ENCODE measurements at regions not wholly inside any gene's neighbourhood (a gene's known extent, or its start where the extent isn't known, plus 50 kb on each side); places are given as distances from the start of the nearest gene placed in this dataset.
"Not testable (repeated sequence)": the region's sequence is repeated elsewhere in the genome, so short reads cannot be mapped to it uniquely, and the experiment has no call there.

- Histone ChIP-seq H3K4me1 (no peaks in the 10 kb centered on the region), H3K27ac (no peak overlapping the region), H3K9me3 (no peaks in the 10 kb centered on the region), H3K4me3 (no peak overlapping the region), H3K27me3 (no peaks in the 10 kb centered on the region), H3K36me3 (no peaks in the 10 kb centered on the region)
- intact Hi-C loops (cut with DNase I; ENCODE audit: low total_unique reads) = no loop called here
- TF ChIP-seq POLR2A (IDR thresholded peaks at IDR 0.05) = no peak
- TF ChIP-seq, protein P1, sequence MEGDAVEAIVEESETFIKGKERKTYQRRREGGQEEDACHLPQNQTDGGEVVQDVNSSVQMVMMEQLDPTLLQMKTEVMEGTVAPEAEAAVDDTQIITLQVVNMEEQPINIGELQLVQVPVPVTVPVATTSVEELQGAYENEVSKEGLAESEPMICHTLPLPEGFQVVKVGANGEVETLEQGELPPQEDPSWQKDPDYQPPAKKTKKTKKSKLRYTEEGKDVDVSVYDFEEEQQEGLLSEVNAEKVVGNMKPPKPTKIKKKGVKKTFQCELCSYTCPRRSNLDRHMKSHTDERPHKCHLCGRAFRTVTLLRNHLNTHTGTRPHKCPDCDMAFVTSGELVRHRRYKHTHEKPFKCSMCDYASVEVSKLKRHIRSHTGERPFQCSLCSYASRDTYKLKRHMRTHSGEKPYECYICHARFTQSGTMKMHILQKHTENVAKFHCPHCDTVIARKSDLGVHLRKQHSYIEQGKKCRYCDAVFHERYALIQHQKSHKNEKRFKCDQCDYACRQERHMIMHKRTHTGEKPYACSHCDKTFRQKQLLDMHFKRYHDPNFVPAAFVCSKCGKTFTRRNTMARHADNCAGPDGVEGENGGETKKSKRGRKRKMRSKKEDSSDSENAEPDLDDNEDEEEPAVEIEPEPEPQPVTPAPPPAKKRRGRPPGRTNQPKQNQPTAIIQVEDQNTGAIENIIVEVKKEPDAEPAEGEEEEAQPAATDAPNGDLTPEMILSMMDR (IDR thresholded peaks at IDR 0.05) = no peak
- no peak for DNase-seq
Observed at GRCh38 chrX:107360788-107361360, 88.6 kb upstream of the FRMPD3 start.

DNA sequence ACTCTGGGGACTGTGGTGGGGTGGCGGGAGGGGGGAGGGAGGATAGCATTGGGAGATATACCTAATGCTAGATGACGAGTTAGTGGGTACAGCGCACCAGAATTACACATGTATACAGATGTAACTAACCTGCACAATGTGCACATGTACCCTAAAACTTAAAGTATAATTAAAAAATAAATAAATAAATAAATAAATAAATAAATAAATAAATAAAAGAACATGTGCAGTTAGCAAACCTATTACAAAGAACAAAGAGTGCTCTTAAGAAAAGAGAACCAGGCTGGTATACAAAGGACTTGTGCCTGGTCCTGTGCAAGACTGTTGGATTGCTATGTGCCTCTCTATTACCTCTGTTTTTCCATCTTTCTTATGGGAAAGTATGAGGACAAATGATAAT lies 79.3 kb upstream of the FRMPD3 start:
- H3K36me3 ChIP-seq; H3K9me3 ChIP-seq; H3K4me3 ChIP-seq; H3K27ac ChIP-seq; H3K27me3 ChIP-seq; H3K4me1 ChIP-seq; intact Hi-C loops (cut with DNase I; ENCODE audit: low total_unique reads); DNase-seq: not testable (repeated sequence)

DNA sequence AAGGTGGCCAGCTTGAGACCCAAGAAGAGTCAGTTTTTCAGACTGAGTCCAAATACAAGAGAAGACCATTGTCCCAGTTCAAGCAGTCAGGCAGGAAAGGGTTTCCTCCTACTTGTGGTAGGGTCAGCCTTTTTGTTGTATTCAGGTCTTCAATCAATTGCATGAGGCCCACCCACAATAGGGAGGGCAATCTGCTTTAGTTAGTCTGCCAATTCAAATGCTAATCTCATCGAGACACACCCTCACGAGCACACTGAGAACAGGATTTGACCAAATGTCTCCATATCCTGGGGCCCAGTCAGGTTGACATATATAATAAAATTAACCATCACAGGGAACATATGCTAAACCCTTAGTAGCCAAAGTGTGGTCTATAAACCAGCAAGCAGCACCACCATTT lies 75.3 kb upstream of the FRMPD3 start:
- no peaks in the 10 kb centered on the region for H3K27me3 ChIP-seq
- H3K9me3 ChIP-seq = no peaks in the 10 kb centered on the region
- no peaks in the 10 kb centered on the region for H3K36me3 ChIP-seq
- no peak overlapping the region for H3K27ac ChIP-seq
- intact Hi-C loops (cut with DNase I; ENCODE audit: low total_unique reads) = no loop called here
- H3K4me1 ChIP-seq = no peaks in the 10 kb centered on the region
- no peak for DNase-seq
- TF ChIP-seq, protein P1 (IDR thresholded peaks at IDR 0.05) = no peak
- no peak overlapping the region for H3K4me3 ChIP-seq

- no peaks in the 10 kb centered on the region for H3K4me1 ChIP-seq
- H3K9me3 ChIP-seq = no peaks in the 10 kb centered on the region
- intact Hi-C loops (cut with DNase I; ENCODE audit: low total_unique reads) = no loop called here
- no peak overlapping the region for H3K27ac ChIP-seq
- H3K4me3 ChIP-seq = no peak overlapping the region
- H3K36me3 ChIP-seq = no peaks in the 10 kb centered on the region
- no peak for DNase-seq
- TF ChIP-seq, protein P1 (IDR thresholded peaks at IDR 0.05) = no peak
- no peak for TF ChIP-seq POLR2A (IDR thresholded peaks at IDR 0.05)
- H3K27me3 ChIP-seq = no peaks in the 10 kb centered on the region
Observed at GRCh38 chrX:107374831-107375230, 74.6 kb upstream of the FRMPD3 start.

- H3K4me3 ChIP-seq; H3K9me3 ChIP-seq; H3K4me1 ChIP-seq; H3K36me3 ChIP-seq; DNase-seq; H3K27me3 ChIP-seq; intact Hi-C loops (cut with DNase I; ENCODE audit: low total_unique reads); H3K27ac ChIP-seq: not testable (repeated sequence)
Observed at GRCh38 chrX:107376186-107376585, 73.3 kb upstream of the FRMPD3 start.

GRCh38 chrX:107384397-107385105 lies 64.9 kb upstream of the FRMPD3 start:
- Histone ChIP-seq H3K9me3 (no peaks in the 10 kb centered on the region), H3K4me1 (no peaks in the 10 kb centered on the region), H3K36me3 (no peaks in the 10 kb centered on the region), H3K4me3 (no peak overlapping the region), H3K27me3 (no peaks in the 10 kb centered on the region), H3K27ac (no peak overlapping the region)
- TF ChIP-seq POLR2A (IDR thresholded peaks at IDR 0.05) = no peak
- TF ChIP-seq, protein P1 (IDR thresholded peaks at IDR 0.05) = no peak
- DNase-seq = no peak
- intact Hi-C loops (cut with DNase I; ENCODE audit: low total_unique reads) = no loop called here

All from uterus (tissue), 3 donors.